AG08395 (cell line): ENCODE measurements at regions not wholly inside any gene's neighbourhood (a gene's known extent, or its start where the extent isn't known, plus 50 kb on each side); places are given as distances from the start of the nearest gene placed in this dataset.

Experiments
- DNase-seq: peaks from one replicate; pipeline ENCODE4 v3.0.0; 2012; ENCODE audit warnings: mixed read lengths, low spot score

DNA sequence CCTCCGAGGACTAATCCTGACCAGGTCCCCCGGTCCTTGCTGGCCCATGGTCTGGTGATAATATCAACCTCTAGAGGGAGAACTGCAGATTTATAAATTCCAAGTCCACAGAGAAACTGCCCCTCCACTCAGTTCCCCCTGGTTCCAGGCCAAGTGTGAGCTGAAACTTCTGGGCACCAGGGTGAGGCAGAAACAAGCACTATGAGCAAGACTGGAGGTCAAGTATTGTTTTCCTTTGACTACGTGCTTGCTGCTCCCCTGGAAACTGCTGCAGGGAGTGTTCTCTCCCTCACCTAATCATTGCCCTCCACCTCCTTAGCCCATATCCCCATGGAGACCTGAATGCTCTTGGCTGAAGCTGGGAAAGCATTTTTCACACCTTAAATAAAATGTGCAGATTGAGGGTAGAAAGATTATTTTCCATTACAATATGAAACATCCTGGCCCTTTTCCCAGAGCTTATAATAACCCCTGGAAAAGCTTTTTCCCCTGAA lies 135.2 kb downstream of the RDH14 start:
- DNase-seq, result no peak

DNA sequence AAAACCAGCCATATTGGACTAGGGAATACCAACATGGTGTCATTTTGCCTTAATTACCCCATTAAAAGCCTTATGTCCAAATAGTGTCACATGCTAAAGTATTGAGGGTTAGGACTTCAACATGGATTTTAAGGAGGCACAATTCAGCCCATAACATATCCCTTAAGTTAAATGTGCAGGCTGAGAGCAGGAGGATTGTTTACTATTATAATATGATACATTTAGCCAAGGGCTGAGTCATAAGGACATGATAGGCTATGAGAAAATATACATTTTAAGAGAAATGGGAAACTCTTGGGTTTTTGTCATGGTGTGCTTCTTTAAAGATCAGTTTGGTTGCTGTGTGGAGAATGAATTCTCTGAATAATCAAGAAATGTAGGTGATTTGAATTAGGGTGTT lies 136.8 kb downstream of the RDH14 start:
- DNase-seq, result no peak

DNA sequence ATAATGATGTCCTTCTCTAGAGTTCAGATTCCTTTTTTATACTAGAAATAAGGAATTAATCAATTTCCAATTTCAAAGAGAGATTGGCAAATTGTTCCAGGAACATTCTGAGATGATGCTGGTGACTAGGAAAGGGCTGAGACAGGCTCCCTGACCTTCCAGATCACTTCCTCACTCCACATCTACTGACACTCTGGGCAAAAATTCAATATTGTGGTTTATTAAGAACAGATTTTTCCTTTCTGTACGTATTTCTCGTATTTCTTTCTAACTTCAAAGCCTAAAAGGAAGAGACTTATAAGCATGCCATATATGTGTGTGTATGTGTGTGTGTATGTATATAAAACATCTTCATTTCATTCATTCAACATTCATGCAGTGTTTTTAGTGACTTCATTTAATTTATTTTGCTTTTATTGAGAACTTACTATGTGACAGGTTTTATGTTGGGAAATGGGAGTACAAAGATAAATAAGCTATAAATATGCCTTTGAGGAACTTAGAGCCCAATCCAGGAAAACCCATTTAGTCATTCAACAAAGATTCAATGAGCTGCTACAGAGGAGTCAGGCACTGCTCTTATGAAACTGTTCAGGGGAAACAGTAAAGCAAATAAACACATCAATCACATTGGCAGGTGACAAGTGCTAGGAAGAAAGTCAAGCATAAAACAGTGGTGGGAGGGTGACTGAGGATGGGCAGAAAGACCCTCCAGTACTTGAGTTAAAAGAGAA lies 137.9 kb downstream of the RDH14 start:
- DNase-seq, result no peak

DNA sequence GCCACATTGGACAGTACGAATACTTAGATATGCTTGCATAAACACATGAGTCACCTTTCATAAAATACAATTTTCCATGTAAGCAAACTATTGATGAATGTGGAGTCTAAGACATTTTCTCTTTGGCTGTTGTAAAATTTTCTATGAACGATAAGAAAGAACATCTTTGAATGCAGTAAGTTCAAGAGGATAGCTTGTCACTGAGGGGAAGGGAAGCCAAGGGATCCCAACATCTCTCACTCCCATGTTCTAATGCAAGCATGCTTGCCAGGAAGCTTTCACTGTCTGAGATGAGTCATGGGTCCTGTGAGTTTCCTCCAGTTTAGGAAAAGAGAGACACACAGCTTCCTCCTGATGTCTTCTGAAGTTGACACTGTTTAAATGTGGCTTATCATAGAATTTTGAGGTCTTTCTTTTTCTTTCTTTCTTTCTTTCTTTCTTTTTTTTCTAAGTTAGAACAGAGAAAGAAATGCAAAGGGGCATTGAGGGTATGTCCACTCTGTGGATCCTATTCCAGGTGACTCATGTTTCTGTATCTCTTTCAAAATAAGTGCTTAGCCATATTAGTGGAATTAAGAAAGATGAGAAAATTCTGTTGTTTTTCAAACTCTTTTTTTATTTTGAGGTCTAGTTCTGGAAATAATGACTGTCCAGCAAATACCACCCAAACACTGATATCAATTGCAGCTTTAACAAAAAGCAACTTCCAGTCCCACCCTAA lies 146.6 kb downstream of the RDH14 start:
- DNase-seq, result peak; percentile 81

DNA sequence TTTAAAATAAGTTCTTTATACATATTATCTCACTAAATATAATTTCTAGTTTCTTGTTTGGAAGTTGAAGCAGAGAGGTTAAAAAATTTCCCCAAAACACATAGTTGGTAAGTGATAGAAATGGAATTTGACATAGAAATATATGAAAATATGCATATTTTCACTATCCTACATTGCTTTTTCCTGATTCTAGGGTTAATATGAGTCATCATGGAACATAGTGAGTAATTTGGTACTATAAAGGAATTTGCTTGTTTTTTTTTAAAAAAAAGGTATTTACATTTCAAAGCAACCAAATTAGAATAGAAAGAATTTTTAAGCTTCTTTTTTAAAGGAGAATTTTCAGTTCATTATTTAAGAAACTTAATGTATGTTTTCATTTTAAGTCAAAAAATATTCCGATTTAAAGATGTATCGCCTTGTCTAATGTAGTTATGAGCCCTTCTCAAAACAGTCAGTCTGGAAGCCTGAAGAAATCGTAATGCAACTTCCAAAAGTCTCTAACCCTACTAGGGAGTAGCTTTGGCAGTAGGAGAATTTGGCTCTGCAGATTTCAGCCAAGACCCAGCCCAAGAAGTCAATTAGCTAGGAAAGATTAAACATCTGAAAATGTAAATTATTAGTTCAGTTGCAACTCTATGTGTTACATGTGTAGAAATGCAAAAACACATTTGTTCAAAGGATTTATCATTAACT lies 147.3 kb downstream of the RDH14 start:
- DNase-seq, result no peak

DNA sequence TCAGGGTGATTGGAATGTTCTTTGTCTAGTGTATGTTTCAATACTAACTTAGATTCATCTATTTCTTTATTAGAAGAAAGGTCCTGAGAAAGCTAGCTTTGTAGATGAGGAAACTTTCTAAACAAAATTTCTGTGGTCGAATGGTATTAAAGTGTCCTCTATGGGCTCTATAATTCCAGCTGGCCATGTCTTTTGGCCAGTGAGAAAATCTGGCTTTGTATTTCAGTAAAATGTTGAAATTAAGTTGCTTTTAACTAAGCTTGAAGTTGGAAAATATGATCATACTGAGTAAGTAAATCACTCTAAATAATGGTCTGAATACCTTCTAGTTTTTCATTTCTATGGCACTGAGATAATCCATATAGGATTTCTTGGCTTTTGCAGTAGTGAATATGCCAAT lies 148.8 kb downstream of the RDH14 start:
- DNase-seq, result no peak

DNA sequence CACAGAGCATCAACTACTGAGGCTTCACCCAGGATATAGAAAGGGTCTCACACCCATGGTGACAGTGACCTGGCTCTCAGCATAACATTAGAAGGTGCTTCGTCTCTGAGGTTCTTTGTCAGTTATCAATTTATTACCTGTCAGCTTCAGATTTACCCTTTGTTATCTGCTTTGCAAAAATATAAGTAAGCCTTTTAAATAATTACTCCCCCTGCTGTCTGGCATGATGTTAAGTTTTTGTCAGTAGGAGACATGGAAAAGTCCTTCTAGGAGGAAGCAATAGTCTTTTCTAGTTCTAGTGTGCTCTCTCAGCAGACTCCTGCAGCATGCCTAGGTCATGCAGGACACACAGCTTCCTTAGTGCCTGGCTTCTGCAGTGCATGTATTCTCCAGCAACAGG lies 149.9 kb downstream of the RDH14 start:
- DNase-seq, result no peak

DNA sequence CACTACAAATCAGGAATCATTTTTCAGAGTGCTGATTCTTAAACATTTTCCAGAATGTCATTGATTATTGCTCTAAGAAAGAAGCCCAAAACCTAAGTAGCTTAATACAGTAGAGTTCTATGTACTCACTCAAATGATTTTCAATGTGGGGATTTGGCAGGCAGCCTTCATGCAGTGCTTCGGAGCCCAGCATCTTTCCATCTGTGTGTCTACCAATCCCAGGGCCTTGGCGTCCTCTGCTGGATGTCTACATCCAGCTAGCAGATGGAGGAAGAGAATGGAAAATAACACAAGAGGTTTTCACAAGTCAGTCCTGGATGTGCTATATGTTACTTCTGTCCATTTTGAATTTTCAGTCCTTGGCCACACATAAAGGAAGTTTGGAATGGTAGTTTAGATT lies 151.8 kb downstream of the RDH14 start:
- no peak for DNase-seq

DNA sequence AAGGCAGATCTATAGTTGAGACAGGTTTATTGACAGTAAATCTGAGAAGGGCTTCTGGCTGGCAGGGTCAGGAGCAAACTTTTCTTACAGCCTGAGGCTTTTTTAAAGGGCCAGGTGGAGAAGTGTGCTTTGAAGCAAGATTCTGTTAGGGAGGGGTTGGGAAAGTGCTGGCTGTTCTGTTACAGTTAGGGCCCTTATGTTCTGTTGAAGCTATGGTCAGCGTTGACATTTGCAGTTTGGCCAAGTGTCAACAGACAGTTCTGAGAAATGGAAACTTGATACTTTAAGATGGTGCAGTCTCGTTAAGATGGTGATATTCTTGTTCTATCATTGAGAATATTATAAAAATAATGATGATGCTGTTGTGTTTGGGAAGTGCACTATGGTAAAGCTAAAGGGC lies 154.2 kb downstream of the RDH14 start:
- DNase-seq, result no peak

DNA sequence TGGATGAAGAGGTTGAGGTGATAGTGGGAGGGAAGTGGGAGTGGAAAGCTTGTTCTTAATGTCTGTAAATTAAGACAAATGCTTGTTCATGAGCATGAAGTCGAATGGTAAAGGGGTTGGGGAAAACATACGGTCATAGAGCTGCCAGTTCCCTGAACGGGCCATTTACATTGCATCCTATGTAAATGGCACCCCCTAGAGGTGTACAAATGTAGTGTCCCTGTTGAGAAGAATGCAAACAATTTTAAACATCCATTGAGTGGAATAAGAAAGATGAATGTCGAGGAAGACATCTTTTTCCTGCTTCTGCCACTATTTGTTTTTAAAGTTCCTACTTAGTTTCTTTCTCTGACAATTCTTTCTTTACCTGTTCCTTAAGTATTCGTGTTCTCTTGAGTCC lies 155.7 kb downstream of the RDH14 start:
- no peak for DNase-seq

DNA sequence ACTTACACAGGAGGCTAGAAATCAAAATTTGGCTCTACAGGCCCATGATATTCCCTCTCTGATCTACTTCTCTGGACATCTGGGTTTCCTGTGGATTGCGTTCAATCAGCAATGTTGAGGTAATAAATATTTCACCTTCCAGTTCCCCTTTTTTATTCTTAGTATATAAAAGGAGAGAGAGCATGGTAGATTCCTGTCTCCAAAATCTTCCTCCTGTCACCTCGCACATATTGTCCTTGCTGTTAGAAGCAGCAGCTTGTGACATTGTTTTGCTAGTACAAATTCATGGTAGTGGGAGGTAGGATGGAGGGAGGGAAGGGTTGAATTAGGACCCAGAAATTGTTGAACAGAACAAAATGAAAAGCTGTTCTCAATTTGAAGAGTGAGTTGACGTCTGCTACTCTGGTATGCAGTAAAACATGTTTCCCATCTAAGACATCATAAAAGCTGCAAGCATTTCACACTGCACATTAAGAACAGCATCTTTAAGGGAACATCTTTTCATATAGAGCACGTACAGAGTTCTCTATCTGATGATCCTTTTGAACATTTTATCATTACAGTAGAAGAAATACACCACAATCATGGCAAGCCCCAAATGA lies 156.4 kb downstream of the RDH14 start:
- no peak for DNase-seq

DNA sequence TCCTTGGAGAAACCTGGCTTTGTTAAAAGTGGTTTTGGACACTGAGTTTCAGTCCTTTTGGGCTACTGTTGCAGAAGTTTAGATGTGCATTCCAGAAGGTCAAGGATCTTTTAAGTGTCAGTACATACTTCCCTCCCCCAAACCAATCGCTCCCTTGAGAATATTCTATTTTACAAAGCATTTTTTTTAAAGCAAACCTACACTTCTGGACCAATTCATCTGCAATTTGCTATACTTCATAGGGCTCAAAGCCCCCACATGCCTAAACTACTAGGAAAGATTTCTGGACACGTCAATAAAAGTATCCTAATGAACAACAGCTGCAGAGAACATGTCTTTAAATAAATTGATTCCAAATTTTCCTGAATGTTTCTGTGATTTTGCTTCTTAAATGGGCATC lies 157.6 kb downstream of the RDH14 start:
- DNase-seq, result no peak

DNA sequence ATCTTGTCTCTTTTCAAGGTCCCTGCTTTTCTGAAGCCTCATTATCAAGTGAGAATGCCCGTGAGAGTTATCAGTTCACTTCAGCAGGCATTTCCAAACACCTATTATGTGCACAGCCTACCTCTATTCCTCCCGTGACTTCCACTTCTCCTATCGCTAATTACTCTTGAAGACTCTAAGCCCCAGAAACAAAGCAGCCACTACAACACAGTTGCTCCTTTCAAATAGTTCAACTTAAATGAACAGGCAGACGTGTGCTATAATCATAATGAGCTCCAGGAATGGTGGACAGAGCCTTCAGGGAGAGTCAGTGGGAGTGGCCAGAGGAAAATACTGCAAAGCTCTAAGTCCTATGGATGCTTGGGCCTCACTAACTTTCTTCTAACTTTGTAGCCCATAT lies 159.0 kb downstream of the RDH14 start:
- no peak for DNase-seq

DNA sequence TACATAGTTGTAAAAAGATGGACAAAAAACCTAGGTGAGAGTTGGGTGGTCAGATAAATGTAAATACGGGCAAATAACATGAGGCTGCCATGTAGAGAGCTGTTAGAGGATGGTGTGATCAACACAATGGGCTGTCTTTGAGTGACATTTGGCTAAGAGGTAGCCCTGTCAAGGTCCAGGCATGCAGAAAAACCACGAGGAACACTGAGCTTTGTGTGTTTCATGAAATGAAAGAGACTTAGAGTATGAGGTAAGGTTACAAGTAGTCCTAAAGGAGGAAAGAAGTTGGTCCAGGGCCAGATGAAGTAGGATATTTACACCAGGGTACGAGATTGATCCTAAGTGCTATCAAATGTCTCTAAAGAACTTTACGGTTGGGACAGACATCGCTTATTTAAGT lies 160.9 kb downstream of the RDH14 start:
- no peak for DNase-seq

DNA sequence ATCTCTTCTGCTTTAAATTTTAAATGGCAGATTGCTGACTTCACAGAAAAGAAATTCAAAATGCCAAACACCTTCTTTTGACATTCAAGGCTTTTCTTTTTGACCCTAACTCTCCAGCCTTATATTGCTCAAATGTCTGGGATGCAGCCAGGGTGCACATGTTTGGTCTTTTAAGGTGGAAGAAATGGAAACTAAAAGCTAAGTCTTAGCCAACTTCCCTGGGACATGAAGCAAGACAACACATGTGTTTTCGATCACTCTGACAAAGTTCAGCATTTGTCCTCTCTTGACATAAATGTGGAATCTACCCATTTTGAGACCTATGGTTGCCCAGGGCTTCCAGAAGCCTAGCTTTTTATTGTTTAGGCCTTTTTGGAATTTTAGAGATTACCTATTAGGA lies 161.6 kb downstream of the RDH14 start:
- DNase-seq, result no peak

DNA sequence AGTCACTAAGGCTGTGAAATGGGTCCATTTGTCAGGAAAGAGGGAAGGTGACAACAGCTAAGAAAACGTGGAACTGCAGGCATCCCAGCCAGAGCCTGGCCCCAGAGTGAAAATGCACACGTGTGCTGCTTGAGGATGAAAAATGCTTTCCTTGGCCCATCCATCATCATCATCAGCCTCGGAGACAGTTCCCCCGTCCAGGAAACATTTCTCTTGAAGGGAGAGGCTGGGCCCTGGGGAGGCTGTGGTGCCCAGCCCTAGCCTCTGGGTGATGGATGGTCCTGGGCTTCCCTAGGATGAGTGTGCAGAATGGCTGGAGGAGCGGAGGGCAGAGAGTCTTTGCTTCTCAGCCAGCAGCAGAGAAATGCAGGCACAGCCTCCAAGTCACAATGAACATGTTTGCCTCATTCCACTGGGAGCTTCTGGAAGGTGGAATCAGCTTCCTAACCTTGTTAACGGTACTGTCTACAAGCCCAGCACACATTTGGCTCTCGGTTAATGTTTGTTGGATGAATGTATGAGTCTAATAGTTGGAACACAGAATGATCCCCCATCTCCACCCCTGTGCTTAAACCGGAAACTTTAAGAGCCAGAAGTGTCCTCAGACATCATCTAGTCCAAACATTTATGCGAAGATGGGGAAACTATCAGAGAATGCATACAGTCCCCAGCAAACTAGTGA lies 164.0 kb downstream of the RDH14 start:
- no peak for DNase-seq

DNA sequence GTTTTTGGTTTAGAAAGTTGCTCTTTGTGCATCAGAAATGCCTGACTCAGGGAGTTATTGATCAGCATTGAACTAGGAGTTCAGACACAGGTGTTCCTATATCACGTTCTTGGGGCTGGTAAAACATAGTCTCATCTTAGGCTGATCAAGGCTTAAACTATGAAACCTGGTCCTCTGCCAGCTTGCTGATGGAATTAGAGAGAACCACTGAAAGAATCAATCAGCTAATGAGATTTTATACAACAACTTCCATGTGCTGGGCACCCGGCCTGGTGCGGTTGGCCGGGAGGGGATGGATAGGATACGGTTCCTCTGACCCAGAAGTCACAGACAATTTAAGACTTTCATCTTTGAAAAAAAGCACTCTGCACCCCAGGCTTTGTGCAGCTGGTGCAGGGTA lies 164.9 kb downstream of the RDH14 start:
- no peak for DNase-seq

DNA sequence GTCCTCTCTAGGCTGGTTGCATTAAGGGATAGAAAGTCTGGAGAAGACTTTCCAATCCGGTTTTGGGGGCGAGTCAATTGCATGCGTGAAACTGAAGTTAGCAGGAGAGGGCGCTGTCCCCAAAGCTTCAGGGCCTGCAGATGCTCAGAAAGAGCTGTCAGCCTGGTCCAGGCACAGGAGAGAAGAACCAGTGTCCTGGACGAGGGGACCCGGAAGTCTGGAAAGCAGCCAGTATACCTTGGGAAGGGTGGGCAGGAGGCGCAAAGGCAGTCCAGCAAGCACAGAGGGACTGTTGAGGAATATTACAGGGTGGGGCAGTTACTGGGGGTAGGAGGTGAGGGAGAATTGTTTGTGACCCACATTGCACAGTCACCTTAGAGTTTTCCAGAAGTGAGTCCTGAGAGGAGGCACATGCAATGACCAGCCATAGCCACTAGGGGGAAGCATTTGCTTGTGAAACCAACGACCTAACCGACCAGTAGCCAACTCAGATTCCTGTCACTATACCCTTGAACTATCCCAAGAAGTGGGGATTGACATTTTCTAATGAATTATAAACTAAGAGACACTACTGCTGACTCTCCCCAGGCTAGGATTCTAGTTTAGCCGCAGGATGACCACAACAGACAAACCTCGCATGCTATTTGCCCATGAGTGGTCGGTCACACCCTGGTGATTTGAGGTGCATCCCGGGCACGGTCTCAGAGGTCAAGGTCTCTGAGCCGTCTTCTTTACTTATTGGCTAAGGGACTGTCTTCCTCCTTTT lies 172.8 kb downstream of the RDH14 start:
- DNase-seq, result peak; percentile 80

DNA sequence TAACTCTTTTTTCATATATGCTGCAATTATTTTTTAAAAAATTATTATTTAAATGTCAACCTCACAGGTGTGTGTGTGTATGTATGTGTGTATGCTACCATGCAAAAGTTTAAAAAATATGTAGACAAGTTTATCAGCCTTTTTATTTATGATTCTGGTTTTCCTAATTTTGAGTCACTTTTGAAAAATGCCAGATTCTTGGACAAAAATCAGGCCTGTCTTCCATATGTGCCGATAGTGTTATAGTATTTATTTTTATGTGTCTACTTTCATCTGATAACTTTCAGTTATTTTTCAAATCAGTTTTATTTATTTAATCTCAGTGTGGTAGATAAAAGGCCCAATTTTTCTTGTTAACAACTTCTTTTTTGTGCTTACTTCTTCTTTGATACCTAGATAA lies 176.2 kb downstream of the RDH14 start:
- no peak for DNase-seq

DNA sequence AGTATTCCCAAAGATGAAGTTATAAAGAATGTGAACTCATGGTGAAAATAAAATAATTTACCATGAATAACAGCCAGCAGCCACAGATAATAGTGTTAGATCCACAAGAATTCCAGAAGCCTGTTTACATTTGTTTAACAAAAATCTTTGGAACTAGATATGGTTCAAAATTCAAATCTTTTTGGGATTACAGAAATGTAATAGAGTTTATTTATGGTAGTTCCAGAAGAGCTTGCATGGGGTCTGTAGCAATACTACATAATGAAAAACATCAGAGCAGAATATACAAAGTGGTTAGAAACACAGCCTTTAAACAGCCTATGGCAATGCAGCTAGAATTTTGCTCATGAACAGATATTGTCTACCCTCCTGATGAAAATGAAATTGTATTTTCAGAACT lies 179.1 kb downstream of the RDH14 start:
- DNase-seq, result no peak

DNA sequence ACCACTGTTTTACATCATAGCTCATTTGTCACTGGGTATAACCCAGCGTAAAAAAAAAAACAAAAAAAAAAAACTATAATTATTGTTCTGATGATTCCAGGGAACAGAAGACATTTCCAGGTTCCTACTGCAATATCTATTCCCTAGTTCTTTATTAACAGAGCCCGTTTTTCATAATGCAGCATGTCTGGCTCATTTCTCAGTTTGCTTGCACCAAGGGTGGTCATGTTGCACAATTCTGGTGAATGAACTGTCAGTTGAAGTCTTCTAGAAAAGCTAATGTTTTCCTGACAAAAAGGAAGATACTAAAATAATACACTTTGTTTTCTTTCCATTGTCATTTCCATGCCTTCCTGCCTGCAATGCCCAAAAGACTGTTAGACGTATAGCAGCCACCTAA lies 180.1 kb downstream of the RDH14 start:
- DNase-seq, result no peak
